Putamen (tissue), 1 donor: ENCODE measurements at regions not wholly inside any gene's neighbourhood (a gene's known extent, or its start where the extent isn't known, plus 50 kb on each side); places are given as distances from the start of the nearest gene placed in this dataset.
A peak's percentile ranks its signal among the peaks of the same experiment; 100 is the strongest.
"Not testable (repeated sequence)": the region's sequence is repeated elsewhere in the genome, so short reads cannot be mapped to it uniquely, and the experiment has no call there.

ENCODE experiments used
- DNase-seq: peaks from one replicate; pipeline ENCODE4 v3.0.0-alpha.2; 2016; ENCODE audit warnings: low spot score

DNA sequence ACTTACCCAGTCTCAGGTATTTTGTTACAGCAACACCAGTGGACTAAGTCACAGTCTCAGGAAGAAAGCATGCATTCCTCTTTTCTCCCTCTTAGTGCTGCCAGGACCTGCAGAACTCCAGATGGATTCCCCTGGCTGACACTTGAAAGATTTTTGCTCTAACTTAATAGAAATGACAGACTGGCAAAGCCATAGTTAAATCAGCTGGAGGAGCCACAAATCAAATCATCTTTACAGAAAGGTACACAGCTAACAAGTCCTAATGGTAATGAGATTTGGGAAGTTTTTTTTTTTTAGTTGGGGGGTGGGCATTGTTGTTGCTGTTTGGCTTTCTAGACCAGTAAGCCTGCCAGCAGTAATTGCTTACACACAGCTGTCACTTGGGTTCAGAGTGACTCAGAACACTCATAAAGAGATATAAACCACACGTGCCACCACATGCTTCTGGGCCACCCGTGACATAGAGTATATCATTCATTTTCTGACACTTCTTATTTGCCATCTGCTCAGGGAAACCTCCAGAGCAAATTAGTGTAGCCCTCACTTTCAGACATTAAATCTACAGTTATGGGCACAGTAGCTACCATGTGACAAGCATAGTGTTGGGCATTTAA is 72.4 kb downstream of the FH start:
- no peak for DNase-seq

DNA sequence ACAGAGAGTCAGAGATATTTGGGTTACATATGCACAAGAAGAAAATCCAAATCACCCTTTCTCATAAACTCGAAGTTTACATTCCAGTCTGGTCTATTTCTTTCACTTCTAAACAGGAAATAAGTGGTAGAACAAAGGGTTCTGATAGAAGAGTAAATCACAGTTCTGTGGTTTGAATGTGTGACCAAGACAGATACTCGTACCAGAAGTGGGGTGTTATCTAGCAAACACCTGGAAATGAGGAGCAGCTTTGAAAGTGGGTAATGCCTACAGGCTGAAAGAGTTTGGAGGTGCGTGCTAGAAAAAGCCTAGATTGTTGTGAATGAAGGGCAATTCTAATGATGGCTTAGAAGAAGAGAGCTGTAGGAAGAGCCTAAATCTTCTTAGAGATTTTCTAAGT is 74.7 kb downstream of the FH start:
- no peak for DNase-seq

DNA sequence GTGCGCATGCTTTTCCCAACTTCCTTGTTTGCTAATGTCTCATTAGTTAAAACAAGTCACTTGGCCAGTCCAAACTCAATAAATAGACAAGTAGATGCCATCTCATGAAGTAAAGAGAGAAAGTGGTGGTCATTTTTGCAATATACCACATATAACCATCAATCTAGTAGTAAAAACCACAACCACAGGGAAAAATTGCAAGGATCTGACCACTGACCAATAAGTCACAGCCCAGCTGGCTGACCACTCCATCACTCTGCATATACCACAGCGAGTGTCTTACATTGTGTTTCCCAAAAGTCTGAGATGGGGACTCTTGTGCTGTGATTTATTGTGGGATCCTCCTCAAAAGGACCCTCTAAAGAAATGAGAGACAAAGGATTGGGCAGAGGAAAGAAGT is 76.0 kb downstream of the FH start:
- DNase-seq, result no peak

DNA sequence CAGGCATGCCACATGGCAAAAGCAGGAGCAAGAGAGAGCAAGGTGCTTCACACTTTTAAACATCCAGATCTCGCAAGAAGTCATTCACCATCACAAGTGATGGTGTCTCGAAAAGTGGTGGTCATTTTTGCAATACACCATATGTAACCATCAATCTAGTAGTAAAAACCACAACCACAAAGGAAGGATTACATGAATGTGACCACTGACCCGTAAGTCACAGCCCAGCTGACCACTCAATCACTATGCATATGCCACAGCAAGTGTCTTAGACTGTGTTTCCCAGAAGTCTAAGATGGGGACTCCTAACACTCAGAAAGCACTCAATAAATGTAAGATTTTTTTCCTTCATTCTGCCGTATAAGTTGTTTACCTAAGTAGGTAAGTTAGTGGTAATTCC is 76.9 kb downstream of the FH start:
- no peak for DNase-seq

DNA sequence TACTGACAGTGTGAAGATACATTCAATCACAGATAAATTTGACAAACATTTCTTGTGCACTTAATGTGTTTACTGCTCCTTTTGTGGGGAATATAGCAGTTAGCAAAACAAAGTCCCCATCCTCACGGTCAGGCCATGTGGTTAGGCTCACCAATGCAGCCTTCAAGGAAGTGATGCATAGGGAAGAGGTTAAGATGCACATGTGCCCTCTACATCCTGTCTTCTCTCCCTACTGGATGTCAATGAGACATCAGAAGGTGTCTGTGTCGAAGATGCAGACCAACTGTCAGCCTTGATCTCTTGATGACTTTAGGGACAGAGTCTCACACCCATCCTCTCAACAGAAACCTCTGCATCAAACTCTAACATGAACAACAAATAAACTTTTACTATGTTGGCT is 78.7 kb downstream of the FH start:
- DNase-seq, result no peak

DNA sequence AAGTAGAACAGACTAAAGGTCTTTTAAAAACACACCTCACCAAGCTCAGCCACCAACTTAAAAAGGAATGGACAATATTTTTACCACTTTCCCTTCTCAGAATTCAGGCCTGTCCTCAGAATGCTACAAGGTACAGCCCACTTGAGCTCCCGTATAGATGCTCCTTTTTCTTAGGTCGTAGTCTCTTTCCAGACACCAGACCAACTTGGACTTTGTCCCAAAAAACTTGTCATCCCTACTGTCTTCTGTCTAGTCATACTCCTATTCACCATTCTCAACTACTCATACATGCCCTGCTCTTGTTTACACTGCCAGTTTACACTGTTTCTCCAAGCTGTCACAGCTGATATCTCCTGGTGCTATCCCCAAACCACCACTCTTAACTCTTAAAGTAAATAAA is 80.9 kb downstream of the FH start:
- DNase-seq, result not testable (repeated sequence)

DNA sequence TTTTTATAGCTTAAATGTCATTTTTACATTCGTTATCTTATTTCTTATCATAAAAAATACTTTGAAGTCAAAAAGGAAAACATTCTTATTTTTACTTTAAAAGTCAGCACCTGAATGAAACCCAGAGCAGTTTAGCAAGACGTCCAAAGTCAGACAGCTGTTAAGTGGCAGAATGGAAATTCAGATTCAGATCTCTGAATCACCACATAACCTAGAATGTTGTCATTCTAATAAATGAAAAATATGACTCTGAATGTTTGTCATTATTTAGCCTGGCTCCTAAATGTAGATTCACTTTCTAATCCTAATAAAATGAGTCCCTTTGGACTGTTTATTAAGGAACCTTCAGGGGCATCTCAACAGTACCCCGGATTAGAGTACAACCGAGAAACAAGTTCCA is 75.2 kb upstream of the RGS7 start:
- DNase-seq, result no peak

DNA sequence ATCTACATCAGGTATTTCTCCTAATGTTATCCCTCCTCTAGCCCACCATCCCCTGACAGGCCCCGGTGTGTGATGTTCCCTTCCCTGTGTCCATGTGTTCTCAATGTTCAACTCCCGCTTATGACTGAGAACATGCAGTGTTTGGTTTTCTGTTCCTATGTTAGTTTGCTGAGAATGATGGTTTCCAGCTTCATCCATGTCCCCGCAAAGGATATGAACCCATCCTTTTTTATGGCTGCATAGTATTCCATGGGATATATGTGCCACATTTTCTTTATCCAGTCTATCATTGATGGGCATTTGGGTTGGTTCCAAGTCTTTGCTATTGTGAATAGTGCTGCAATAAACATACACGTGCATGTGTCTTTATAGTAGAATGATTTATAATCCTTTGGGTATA is 68.1 kb upstream of the RGS7 start:
- not testable (repeated sequence) for DNase-seq

DNA sequence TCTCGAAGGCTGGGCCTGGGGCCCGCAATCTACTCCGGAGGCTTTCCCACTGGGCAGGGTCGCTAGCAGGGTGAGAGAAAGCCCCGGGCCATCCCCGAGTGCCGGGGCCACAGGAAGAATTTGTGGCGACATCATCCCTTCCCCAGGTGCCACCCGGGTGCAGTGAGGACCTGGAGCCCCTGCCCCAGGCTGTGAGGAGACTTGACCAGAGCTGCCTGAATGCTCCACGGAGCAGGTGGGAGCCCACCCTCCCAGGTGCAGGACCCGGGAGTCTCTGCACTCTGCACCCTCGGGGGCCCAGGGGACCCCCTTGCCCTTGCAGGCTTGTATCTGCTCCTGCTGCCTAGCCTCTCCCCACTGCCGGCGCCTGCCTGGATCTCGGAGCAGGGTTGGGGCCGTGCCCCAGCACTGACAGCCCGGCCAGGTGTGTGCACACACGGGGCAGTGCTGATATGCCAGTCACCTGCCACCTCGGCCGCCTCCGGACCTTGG is 67.5 kb upstream of the RGS7 start:
- DNase-seq, result no peak

DNA sequence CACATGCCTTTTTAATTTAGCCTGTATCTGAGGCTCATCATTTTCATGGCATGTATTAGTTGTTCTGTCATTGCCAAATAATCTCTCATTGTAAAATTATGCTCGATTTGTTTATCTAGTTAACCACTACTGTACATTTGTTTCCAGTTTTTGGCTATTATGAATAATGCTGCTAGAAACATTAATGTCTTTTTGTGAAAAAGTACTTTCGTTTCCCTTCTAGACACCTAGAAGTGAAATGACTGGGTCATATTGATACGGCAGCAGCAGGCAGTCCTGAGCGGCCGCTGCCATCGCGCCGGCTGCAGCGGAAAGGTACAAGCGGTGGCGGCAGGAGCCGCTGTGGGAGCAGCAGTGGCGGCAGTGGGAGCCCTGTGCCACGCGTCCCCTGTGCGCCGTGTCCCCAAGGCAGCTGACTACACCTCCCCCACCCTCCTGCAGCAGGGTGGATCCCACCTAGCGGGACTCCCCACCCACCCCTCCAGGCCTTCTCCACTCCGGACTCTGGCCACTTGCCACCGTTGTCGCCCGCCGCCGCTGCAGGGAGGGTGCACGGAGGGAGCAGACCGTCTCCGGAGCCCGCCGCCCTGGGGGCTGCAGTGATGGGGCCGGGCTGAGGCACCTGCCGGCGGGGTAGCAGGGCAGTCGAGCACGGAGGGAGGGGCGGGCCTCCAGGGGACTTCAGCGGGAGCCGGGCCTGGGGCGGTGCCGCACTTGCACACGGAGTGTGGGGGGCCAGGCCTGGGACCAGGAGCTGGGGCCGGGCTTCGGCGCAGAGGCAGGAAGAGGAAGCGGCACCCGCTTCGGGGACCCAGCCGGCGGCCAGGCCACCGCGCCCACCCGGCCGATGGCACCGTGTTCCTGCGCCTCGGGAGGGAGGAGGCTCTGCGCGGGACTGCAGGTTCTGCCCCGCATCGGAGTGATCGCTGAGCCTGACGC is 66.8 kb upstream of the RGS7 start:
- peak; percentile 42 for DNase-seq

DNA sequence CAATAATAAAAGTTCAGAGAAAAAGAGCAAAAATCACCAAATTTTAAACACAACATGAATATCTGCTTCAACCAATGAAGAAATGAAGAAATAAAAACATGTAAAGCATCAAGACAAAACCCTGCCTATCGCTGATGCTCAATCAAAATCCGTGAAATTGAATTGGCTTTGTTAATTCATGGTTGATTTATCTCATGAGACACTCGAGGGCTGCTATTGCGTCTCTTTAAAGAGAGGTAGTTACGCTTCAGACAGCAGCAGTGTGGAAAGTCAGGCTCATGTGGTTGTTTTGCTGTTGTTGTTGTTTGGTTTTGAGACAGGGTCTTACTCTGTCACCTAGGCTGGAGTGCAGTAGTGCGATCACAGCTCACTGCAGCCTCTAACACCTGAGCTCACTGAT is 65.5 kb upstream of the RGS7 start:
- DNase-seq, result no peak

DNA sequence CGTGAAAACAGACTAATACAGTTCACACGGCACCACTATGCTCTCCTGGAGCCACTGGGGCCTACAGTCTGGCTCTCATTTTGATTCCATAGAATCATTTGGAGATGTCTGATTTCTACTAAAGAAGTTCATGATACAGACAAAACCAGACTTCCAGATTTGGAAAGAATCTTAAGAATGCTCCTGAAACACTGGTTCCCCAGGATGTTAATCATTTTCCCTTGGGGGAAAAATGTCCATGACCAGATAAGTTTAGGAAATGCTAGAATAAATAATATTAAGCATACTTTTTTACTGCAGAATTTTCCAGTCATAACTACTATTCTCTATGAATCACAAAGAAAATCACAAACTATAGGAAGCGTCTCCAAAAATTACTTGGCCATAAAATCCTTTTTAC is 63.0 kb upstream of the RGS7 start:
- DNase-seq, result no peak

DNA sequence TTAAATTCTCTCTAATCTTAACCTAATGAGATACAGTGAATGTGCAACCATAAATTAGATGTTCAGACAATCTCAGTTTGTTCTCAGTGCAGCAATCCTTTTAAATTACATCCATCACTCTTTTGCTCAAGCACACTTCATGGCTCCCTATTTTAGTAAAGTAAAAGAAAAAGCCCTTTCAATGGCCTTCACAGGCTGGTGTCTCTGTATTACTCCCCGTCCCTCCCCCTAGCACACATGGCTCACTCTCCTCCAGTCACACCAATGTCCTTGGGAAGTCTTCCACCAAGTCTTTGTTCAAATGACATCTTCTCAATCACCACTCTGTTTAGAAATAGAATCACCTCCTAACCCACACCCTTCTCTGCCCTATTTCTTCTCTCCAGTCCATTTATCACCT is 60.3 kb upstream of the RGS7 start:
- no peak for DNase-seq

DNA sequence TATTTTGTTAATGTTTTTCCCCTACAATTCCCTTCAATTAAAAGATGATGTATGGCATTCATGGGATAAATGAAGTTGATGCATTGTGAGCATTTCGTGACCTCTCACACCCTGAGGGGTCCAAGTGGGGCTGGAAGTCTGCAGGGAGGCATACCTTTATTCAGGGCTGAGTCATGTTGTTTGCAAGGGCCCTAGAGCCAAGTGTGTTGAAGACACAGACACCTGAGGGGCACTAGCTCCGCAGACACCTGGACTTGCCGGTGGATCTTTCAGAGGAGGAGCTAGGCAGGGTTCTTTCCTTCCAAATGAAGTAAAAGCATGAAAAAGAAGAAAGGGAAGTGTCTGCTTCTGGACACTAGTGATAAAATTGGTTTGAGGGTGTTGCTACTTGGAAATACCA is 57.0 kb upstream of the RGS7 start:
- no peak for DNase-seq

DNA sequence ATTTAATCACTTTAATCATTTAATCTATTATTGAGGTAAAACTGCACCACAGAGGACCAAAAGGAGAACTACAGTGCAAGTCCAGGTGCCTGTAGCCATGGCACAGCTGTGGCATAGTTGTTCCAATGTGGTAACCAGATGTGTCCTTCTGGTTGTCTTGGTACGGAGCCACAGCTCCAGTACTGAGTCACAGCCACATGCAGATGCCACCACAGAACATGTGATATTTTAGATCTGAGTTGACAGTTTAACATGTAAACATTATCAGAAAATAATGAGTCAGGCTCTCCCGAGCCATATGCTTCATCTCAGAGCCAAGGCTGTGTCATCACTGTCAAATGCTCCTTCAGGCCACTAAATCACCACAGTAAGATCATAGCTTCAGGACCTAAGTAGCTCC is 56.4 kb upstream of the RGS7 start:
- DNase-seq, result no peak

DNA sequence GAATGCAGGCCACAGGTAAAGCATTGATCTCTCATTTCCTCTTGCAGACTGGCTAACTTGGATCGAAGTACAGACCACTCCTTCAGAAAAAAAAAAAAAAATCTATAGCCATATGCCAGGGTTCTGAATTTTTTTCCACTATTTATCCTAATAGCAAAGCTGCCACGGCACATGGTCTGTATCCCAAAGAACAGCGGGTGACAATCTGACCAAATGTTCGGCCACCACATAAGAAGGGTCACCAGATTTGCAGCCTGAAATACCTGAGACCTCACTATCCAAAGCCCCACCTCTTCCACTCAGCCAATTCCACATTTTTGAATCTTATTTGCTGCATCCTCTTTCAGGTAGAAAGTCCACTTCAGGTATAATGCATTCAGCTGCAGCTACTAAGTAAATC is 55.6 kb upstream of the RGS7 start:
- DNase-seq, result no peak

DNA sequence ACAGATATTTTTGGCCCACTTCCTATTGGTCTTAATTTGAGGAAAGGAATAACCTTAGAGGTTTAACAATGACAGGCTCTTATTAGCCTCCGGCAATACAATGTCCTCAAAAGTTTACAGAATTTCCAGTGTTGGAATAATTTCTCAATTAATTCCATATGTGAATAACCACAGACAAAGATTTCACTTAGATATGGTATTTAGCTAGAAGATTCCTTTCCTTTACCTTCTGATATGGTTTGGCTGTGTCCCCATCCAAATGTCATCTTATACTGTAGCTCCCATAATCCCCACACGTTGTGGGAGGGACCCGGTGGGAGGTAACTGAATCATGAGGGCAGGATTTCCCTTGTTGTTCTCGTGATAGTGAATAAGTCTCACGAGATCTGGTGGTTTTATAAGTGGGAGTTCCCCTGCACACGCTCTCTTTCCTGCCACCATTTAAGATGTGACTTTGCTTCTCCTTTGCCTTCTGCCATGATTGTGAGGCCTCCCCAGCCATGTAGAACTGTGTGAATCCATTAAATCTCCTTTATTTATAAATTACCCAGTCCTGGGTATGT is 54.9 kb upstream of the RGS7 start:
- no peak for DNase-seq

DNA sequence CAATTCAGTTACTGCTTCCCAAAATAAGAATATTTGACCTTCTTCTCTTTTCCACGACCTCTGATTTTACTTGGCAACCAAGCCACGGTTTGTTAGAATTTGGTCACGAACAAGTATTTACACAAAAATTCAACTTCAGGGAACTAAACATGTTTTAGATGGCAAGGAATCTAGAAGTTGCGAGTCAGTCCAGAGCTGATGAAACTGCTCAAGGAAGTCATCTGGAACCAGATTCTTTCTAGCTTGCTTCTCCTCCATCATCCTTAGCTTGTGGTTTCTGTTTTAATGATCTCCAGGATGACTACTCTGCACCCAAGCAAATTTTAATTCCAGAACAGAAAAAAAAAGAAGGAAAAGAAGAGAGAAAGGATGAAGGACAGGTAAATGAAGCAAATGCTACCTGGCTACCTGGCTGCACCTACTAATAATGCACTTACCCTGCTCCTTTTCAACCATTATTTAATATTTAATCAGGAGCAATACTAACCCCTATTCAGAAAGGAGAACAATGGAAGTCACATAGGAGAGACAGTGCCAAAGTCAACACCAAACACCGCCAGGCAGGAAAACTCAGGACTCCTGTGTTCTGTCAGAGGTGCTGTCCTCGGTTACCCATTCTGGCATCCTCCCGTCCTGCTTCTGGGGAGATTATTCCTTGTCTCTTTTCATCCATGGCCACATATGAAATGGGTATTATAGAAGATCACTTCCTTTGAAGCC is 54.2 kb upstream of the RGS7 start:
- no peak for DNase-seq

DNA sequence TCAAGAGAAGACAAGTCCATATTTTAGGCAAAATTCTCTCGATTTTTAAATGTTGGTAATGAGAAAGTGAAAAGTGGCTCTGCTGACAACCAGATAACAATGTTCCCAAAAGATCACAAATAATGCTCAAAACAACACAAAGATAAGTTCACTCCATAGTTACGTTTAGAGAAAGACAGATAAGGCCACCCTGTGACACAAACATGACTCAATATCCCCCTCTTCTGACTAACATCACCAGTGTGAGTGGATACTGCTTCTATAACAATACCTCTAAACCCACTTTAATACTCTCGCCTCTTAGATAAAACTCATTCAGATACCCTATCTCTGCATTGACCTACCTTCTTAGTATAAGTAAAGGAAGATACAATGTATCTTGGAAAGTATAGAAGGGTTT is 51.2 kb upstream of the RGS7 start:
- no peak for DNase-seq
